ENCODE measurements at regions not wholly inside any gene's neighbourhood (a gene's known extent, or its start where the extent isn't known, plus 50 kb on each side); places are given as distances from the start of the nearest gene placed in this dataset.
"Not testable (repeated sequence)": the region's sequence is repeated elsewhere in the genome, so short reads cannot be mapped to it uniquely, and the experiment has no call there.

GRCh38 chr5:62100201-62100600, 205.8 kb upstream of the KIF2A start:
- no peak for DNase-seq (ENCODE audit: low read depth)

DNA sequence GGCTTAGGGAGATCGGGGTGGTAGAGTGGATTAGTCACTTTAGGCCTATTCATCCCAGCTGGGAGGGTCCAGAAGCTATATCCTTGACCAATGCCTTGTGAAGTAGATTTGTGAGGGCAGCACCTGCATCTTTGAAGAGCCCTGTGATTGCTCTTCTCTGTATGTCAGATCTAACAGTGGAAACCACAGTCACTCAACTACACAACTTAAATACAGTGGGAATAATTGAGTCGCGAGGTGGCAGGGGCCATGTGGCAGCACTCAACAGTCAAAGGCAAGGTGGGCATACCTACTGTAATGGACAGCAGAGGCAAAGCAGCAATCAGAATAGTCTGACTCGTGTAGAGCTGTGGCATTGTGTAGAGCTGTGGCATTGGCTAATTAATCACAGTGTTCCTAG, 202.1 kb upstream of the KIF2A start:
- not testable (repeated sequence) for DNase-seq (ENCODE audit: low read depth)

DNA sequence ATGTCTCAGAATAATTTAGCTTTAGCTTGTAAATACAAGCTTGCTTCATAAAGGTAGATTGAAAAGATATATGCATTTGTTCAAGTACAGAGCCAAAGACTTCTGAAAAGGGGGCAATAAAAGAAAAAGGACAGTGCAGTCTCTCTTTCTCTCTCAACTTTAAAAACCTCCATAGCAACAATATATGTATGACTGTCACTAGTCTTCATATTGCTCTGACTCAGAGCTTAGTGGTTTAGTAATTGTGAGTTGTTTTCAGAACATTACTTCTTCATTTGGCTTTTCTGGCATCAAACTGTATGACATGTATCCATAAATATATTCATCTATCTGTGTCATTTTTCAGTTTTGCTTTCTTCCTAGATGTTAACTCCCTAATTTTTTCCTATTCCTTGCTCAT, 194.6 kb upstream of the KIF2A start:
- DNase-seq (ENCODE audit: low read depth): peak; percentile 43

- peak; percentile 18 for DNase-seq (ENCODE audit: low read depth)
Measured at GRCh38 chr5:62112689-62113228, 193.2 kb upstream of the KIF2A start.

GRCh38 chr5:62115014-62115413, 191.0 kb upstream of the KIF2A start:
- no peak for DNase-seq (ENCODE audit: low read depth)

GRCh38 chr5:62124266-62124665, 181.7 kb upstream of the KIF2A start:
- DNase-seq (ENCODE audit: low read depth): no peak

GRCh38 chr5:62126090-62126489, 179.9 kb upstream of the KIF2A start:
- no peak for DNase-seq (ENCODE audit: low read depth)

DNA sequence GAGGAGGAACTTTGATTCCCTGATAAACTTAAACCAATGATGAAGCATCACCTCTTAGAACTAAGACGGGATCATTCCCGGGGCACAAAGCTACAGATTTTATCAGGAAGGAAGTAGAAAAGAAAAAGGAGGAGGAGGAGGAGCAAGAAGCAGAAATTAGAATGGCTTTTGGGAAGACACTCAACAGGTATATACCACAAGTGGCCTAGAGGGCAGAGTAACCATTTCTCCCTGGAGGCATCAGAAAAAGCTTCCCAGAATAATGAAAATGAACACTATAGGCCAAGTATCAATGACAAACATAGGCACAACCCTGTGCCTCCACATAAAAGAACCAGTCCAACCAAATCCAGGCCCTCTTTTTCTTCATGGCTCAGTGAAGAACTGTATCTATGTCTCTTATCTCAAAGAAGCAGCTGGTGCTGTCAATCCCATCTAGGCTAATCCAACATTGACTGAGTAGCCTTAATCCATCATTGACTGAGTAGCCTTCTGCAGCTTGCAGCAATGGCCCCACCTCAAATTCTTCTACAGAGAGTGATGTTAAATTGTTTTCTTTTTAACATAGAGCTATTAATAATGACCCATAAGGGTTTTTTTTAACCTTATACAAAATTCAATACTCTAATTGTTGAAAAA, 178.8 kb upstream of the KIF2A start:
- DNase-seq (ENCODE audit: low read depth): no peak

GRCh38 chr5:62130107-62130506, 175.9 kb upstream of the KIF2A start:
- DNase-seq (ENCODE audit: low read depth): no peak

GRCh38 chr5:62132276-62132675, 173.7 kb upstream of the KIF2A start:
- peak; percentile 41 for DNase-seq (ENCODE audit: low read depth)

DNA sequence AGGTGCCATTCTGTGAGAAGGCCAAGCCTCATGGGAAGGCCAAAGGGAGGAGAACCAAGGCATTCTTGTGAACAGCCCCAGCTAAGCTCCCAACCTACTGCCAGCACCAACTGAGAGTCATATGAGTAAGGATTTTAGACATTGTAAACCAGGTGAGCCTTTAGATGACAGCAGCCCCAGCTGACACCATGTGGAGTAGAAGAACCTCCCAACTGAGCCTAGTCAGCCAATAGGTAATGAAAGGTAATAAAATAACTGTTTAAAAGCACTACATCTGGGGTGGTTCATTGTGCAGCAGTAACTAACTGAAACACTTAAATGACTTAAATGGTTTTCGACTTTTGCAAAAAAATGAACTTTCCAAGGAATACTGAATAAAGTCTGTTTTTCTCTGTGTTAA, 172.6 kb upstream of the KIF2A start:
- no peak for DNase-seq (ENCODE audit: low read depth)

GRCh38 chr5:62134811-62135210, 171.2 kb upstream of the KIF2A start:
- no peak for DNase-seq (ENCODE audit: low read depth)

DNA sequence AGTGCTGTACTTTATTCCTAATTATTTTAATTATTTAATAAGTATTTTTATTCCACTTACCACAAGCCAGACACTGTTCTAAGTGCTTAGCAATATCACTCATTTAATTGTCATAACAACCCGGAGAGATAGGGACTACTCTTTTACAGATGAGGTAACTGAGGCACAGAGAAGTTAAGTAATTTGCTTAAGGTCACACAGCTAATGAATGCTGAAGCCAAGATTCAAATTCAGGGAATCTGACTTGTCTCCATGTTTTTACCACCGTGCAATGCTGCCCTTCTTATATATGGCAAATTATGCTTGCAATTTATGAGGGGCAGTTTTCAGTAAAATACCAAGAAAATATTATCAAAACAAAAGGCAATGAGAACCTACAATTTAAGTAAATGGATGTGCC, 168.4 kb upstream of the KIF2A start:
- DNase-seq (ENCODE audit: low read depth): no peak

DNA sequence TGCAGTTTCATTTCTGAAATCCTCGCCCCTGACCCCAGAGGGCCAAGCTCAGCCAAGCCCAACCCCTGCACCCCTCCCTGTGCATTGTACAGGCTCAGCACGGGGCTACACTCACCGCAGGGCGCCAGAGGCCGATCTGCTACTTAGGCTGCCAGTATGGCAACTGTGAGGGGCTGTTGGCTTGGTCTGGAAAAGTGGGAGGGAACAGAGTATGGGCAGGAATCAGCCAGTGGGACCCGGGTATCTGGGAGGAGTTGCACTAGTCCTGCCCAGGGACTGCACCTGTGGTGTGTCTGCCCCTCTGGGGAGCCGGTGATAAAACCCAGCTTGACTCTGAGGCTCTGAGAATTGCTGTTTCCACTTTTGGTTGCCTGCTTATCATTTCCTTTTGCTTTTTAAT, 167.4 kb upstream of the KIF2A start:
- DNase-seq (ENCODE audit: low read depth): no peak

GRCh38 chr5:62139741-62140140, 166.3 kb upstream of the KIF2A start:
- no peak for DNase-seq (ENCODE audit: low read depth)

DNA sequence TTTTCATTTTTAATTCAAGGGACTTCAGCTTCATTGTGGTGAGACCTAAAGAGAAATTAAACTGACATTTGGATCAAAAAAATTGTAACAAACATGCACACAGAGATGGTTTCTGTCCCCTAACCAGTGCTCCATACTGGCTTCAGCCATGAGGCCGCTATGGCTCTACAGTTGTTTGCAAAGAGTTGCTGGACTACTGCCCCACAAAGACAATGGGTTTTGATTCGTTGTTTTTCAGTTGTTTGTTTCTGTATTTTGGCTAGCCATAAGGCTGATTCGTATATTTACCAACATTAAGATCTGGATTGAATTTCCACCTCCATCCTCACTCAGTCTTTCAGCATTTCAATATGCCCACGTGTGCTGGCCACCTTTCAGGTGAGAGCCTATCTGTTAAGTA, 163.7 kb upstream of the KIF2A start:
- DNase-seq (ENCODE audit: low read depth): no peak

GRCh38 chr5:62143268-62144229, 162.5 kb upstream of the KIF2A start:
- DNase-seq (ENCODE audit: low read depth): peak; percentile 30

GRCh38 chr5:62144401-62145022, 161.5 kb upstream of the KIF2A start:
- DNase-seq (ENCODE audit: low read depth): peak; percentile 49

DNA sequence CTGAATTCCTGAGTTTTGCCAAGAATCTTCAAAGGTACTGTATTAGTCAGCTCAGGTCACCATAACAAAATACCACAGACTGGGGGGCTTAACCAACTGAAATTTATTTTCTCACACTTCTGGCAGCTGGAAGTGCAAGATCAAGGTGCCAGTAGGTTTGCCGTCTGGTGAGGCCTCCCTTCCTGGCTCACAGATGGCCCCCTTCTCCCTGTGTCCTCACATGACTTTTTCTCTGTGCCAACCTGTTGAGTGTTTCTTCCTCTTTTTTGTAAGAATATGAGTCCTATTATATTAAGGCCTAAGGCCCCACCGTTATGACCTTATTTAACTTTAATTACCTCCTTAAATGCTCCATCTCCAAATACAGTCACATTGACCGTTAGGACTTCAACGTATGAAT, 156.1 kb upstream of the KIF2A start:
- no peak for DNase-seq (ENCODE audit: low read depth)

DNA sequence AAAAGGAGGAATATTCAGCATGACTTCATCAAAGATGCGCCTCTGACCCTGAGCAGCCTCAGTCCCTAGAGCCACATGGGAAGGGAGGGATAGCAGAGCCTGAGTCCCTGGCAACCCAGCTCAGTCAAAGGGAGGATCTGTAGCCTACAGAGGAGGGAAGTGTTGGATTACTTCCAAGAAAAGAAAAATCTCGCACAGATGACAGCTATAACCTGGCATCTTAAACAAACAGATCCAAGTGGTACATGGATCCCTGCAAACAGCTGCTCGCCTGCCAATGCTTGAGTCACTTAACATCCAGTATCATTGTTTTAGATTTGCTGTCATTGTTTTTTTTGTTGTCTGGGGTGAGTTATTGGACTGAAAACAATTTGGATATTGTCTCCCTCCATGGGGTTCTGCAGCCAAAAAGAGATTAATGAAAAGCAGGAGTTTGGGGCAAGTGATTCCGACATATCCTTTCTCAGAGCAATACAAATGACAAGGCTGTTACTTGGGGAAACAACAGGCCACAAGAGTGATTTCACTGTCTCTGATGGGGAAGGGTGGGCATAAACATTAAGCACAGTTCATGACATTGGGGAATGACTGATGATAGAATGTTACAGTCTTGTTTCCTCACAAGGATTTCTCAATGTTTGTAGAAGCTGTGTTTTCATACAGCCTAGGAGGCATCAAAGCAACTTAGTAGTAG, 153.5 kb upstream of the KIF2A start:
- no peak for DNase-seq (ENCODE audit: low read depth)

GRCh38 chr5:62154758-62155157, 151.2 kb upstream of the KIF2A start:
- no peak for DNase-seq (ENCODE audit: low read depth)

DNA sequence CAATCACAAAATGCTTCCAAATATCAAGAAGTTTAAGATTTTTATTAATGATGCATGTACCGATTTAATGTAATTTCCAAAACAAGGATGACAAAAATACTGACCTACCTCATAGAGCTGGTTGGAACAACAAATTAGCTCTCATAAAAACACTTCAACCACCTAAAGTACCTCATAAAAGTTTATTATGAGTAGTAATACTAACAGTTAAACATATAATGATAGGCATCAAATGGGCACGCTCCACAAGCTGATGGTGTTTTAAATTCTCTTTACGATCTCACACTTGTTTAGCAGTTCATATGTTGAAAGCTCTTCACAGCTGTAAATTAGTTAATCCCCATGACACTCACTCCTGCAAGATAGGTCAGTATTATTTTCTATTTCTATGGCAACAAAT, 150.0 kb upstream of the KIF2A start:
- no peak for DNase-seq (ENCODE audit: low read depth)

Measured in stromal cell of bone marrow (primary cell).